ENCODE measurements at regions not wholly inside any gene's neighbourhood (a gene's known extent, or its start where the extent isn't known, plus 50 kb on each side); places are given as distances from the start of the nearest gene placed in this dataset.
"Not testable (repeated sequence)": the region's sequence is repeated elsewhere in the genome, so short reads cannot be mapped to it uniquely, and the experiment has no call there.

- H3K4me1 ChIP-seq (ENCODE audit: insufficient read depth, low read length); H3K9ac ChIP-seq (ENCODE audit: low read length); H3K36me3 ChIP-seq (ENCODE audit: insufficient read depth, low read length); H3K27ac ChIP-seq (ENCODE audit: low read depth, low read length); H3K27me3 ChIP-seq (ENCODE audit: control insufficient read depth in 1 of 2, insufficient read depth in 2 of 2, low read length in 2 of 2); H3K9me3 ChIP-seq (ENCODE audit: low read length); H3K4me3 ChIP-seq (ENCODE audit: low read depth in 1 of 2, low read length in 2 of 2): not testable (repeated sequence)
Observed at GRCh38 chr1:206367955-206368622, 102.2 kb upstream of the IKBKE start.

DNA sequence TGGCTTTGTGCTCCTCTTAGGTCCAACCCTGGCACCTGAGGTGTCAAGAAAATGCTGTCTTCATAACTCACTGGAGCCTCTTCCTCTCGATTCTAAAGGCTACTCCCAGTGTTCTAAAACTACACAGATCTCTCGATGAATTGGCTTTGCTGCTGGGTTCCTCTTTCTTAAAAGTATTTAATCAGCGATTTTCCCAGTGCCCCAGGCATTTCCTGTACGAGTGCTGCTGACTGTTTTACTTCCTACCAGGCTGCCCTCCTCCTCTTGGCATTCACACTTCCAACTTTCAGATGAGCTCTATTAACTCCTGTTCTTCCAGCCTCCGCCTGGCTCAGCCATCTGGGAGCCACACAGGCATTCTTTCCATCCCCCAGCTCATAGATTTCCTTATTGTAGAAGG is 95.6 kb upstream of the IKBKE start:
- H3K9me3 ChIP-seq (ENCODE audit: low read length) = not testable (repeated sequence)

DNA sequence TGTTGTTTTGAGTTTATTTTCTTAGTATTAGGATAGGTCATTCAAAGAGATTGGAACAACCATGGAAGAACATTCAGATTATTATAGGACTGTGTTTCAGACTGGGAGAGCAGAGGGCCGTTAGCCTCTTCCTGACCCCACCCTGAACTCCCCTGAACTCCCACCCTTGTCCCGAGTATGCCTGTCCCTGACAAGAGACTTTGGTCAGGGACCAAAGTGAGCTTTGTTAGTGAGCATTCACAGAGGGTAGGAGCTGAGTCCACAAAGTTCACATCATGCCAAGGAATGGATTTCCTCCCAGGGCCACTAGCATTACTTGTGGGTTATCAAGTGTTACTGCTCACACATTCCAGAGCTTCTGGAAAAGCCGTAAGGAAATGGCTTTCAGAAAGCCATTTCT is 94.7 kb upstream of the IKBKE start:
- H3K4me1 ChIP-seq (ENCODE audit: insufficient read depth, low read length); H3K9me3 ChIP-seq (ENCODE audit: low read length); H3K27me3 ChIP-seq (ENCODE audit: control insufficient read depth in 1 of 2, insufficient read depth in 2 of 2, low read length in 2 of 2); H3K36me3 ChIP-seq (ENCODE audit: insufficient read depth, low read length); H3K27ac ChIP-seq (ENCODE audit: low read depth, low read length); H3K4me3 ChIP-seq (ENCODE audit: low read depth in 1 of 2, low read length in 2 of 2); H3K9ac ChIP-seq (ENCODE audit: low read length): not testable (repeated sequence)

More for the DNA sequence above, 95.6 kb upstream of the IKBKE start:
- H3K4me3 ChIP-seq (ENCODE audit: low read depth in 1 of 2, low read length in 2 of 2); H3K36me3 ChIP-seq (ENCODE audit: insufficient read depth, low read length); H3K27me3 ChIP-seq (ENCODE audit: control insufficient read depth in 1 of 2, insufficient read depth in 2 of 2, low read length in 2 of 2); H3K9ac ChIP-seq (ENCODE audit: low read length); H3K4me1 ChIP-seq (ENCODE audit: insufficient read depth, low read length); H3K27ac ChIP-seq (ENCODE audit: low read depth, low read length): not testable (repeated sequence)

- not testable (repeated sequence) for H3K4me3 ChIP-seq (ENCODE audit: low read depth in 1 of 2, low read length in 2 of 2); H3K9me3 ChIP-seq (ENCODE audit: low read length); H3K27ac ChIP-seq (ENCODE audit: low read depth, low read length); H3K9ac ChIP-seq (ENCODE audit: low read length); H3K27me3 ChIP-seq (ENCODE audit: control insufficient read depth in 1 of 2, insufficient read depth in 2 of 2, low read length in 2 of 2); H3K4me1 ChIP-seq (ENCODE audit: insufficient read depth, low read length); H3K36me3 ChIP-seq (ENCODE audit: insufficient read depth, low read length)
Observed at GRCh38 chr1:206378506-206378905, 91.8 kb upstream of the IKBKE start.

- not testable (repeated sequence) for H3K4me1 ChIP-seq (ENCODE audit: insufficient read depth, low read length); H3K27me3 ChIP-seq (ENCODE audit: control insufficient read depth in 1 of 2, insufficient read depth in 2 of 2, low read length in 2 of 2); H3K27ac ChIP-seq (ENCODE audit: low read depth, low read length); H3K36me3 ChIP-seq (ENCODE audit: insufficient read depth, low read length); H3K9me3 ChIP-seq (ENCODE audit: low read length); H3K9ac ChIP-seq (ENCODE audit: low read length); H3K4me3 ChIP-seq (ENCODE audit: low read depth in 1 of 2, low read length in 2 of 2)
Observed at GRCh38 chr1:206379245-206379644, 91.0 kb upstream of the IKBKE start.

DNA sequence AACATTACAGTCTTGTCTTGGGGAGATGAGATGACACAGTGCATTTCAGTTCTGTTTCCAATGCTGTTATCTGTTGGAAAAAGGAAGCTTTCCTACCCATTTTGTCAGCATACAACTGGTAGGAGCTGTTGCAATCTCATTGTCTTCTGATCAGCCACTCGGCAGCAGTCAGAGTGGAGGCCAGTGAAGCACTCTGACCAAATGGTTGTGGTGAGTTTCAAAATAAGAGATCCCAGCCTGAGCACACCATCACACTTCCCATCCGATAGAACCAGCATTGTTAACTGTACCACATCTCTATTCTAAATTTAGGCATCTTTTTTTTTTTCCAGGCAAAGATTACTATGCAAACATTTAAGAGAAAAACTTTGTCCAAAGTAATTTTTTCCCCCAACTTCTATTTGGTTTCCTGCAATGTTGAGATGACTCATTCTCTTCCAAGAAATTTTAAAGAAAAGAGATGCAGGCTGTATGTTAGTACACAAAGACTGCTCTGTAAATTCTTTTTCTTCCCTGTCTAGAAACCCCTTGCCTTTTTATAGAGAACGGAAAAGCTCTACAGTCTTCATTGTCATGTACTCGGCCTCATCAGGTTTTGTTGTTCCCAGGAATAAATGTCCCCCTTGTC is 90.0 kb upstream of the IKBKE start:
- H3K9me3 ChIP-seq (ENCODE audit: low read length); H3K36me3 ChIP-seq (ENCODE audit: insufficient read depth, low read length); H3K27me3 ChIP-seq (ENCODE audit: control insufficient read depth in 1 of 2, insufficient read depth in 2 of 2, low read length in 2 of 2); H3K27ac ChIP-seq (ENCODE audit: low read depth, low read length); H3K4me3 ChIP-seq (ENCODE audit: low read depth in 1 of 2, low read length in 2 of 2); H3K4me1 ChIP-seq (ENCODE audit: insufficient read depth, low read length); H3K9ac ChIP-seq (ENCODE audit: low read length): not testable (repeated sequence)

- H3K9ac ChIP-seq (ENCODE audit: low read length); H3K9me3 ChIP-seq (ENCODE audit: low read length); H3K4me3 ChIP-seq (ENCODE audit: low read depth in 1 of 2, low read length in 2 of 2); H3K27me3 ChIP-seq (ENCODE audit: control insufficient read depth in 1 of 2, insufficient read depth in 2 of 2, low read length in 2 of 2); H3K27ac ChIP-seq (ENCODE audit: low read depth, low read length); H3K36me3 ChIP-seq (ENCODE audit: insufficient read depth, low read length); H3K4me1 ChIP-seq (ENCODE audit: insufficient read depth, low read length): not testable (repeated sequence)
Observed at GRCh38 chr1:206380791-206381610, 89.3 kb upstream of the IKBKE start.

DNA sequence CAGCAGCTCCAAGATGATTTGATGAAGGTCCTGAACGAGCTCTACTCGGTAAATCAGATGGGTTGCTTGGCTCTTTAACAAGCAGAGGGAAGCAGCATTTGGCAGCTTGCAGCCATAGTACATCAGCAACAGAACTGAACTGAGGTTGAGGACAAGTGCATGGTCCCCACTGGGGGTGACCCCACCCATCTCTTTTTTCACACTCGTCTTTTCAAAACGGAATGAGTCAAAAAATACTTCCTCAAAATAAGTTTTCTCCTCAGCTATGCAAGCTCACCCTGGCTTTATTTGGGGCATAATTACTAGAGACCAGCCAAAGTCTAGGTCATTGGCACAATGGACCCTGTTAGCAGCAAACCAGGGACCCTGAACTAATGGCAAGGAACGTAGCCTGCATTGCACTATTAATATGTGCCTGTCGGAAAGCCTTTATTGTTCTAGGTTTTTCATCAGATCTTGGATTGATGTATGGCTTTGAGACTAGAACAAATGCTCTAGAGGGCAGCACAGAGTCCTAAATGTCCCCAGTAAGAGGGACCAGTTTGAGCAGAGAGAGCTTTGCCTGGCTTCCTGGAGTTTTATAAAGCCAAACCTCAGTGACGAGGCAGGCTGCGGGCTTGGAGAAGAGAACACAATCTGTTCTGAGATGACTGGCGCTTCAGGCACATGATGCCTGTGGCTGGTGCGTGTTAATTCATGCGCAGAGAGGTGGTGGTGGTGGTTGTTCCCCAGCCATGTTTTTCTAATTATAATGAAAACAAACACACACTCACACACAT is 86.1 kb upstream of the IKBKE start:
- not testable (repeated sequence) for H3K36me3 ChIP-seq (ENCODE audit: insufficient read depth, low read length); H3K27me3 ChIP-seq (ENCODE audit: control insufficient read depth in 1 of 2, insufficient read depth in 2 of 2, low read length in 2 of 2); H3K27ac ChIP-seq (ENCODE audit: low read depth, low read length); H3K4me1 ChIP-seq (ENCODE audit: insufficient read depth, low read length); H3K9me3 ChIP-seq (ENCODE audit: low read length); H3K4me3 ChIP-seq (ENCODE audit: low read depth in 1 of 2, low read length in 2 of 2); H3K9ac ChIP-seq (ENCODE audit: low read length)

- not testable (repeated sequence) for H3K9me3 ChIP-seq (ENCODE audit: low read length); H3K27me3 ChIP-seq (ENCODE audit: control insufficient read depth in 1 of 2, insufficient read depth in 2 of 2, low read length in 2 of 2); H3K36me3 ChIP-seq (ENCODE audit: insufficient read depth, low read length); H3K27ac ChIP-seq (ENCODE audit: low read depth, low read length); H3K4me3 ChIP-seq (ENCODE audit: low read depth in 1 of 2, low read length in 2 of 2); H3K4me1 ChIP-seq (ENCODE audit: insufficient read depth, low read length); H3K9ac ChIP-seq (ENCODE audit: low read length)
Observed at GRCh38 chr1:206384891-206385290, 85.4 kb upstream of the IKBKE start.

DNA sequence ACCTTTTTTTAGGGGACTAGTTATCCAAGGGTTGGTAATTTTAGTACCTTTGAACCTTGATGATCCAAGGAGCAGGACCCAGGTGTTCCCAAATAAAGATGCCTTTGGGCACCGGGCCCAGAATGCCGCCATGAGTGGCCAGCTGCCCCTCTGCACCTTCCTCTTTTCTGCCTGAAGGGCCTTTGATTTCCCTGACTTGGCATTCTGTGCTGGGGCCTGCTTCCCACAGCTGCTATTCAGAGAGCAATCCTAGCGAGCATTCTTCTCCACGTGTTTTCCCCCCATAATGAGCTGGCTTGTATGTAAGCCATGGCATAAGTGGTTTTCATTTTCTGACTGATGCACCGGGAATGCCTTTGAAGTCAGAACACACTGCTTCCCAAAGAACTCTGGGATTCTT is 82.6 kb upstream of the IKBKE start:
- H3K4me1 ChIP-seq (ENCODE audit: insufficient read depth, low read length); H3K4me3 ChIP-seq (ENCODE audit: low read depth in 1 of 2, low read length in 2 of 2); H3K9ac ChIP-seq (ENCODE audit: low read length); H3K9me3 ChIP-seq (ENCODE audit: low read length); H3K36me3 ChIP-seq (ENCODE audit: insufficient read depth, low read length); H3K27ac ChIP-seq (ENCODE audit: low read depth, low read length); H3K27me3 ChIP-seq (ENCODE audit: control insufficient read depth in 1 of 2, insufficient read depth in 2 of 2, low read length in 2 of 2): not testable (repeated sequence)

DNA sequence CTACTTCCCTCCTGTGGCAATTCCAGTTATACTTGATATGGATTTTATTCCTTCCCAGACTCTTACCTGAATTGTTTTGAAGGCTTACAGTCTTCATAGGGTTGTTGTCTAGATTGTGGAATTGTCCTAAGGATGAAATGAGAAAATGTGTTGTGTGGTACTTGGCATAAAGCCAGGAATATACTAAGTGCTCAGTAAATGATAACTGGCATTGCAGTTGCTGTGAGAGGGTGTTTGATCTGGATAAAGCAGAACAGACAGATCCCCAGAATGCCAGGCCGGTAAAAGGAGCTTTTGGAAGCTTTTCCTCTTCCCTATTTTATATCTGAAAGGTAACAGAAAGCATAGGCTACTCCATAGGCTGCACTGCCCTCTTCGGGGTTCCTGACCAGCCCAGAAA is 78.4 kb upstream of the IKBKE start:
- H3K9me3 ChIP-seq (ENCODE audit: low read length); H3K27ac ChIP-seq (ENCODE audit: low read depth, low read length); H3K36me3 ChIP-seq (ENCODE audit: insufficient read depth, low read length); H3K9ac ChIP-seq (ENCODE audit: low read length); H3K4me3 ChIP-seq (ENCODE audit: low read depth in 1 of 2, low read length in 2 of 2); H3K4me1 ChIP-seq (ENCODE audit: insufficient read depth, low read length); H3K27me3 ChIP-seq (ENCODE audit: control insufficient read depth in 1 of 2, insufficient read depth in 2 of 2, low read length in 2 of 2): not testable (repeated sequence)
